B cell (primary cell): ENCODE measurements at regions not wholly inside any gene's neighbourhood (a gene's known extent, or its start where the extent isn't known, plus 50 kb on each side); places are given as distances from the start of the nearest gene placed in this dataset.

Experiments
- ATAC-seq: fragments of 200-7000 bp; cut with Tn5 transposase; one replicate; pipeline ENCODE4 v1.10.0; 2021; ENCODE audit warnings: low read depth, mild to moderate bottlenecking, moderate number of reproducible peaks, moderate library complexity
- CTCF ChIA-PET: fragments of 350-600 bp; sonication (Branson Sonifier 250); formaldehyde crosslinking; loops from one replicate; lab custom pipeline; 2021; ENCODE audit warnings: antibody characterized with exemption, inconsistent platforms; lab: Charles Lee
- POLR2A ChIA-PET: fragments of 350-600 bp; sonication (Branson Sonifier 250); formaldehyde crosslinking; loops from one replicate; lab custom pipeline; 2021; ENCODE audit warnings: antibody characterized with exemption; lab: Charles Lee
- DNase-seq: peaks from one replicate; pipeline ENCODE4 v3.0.0; 2013
- H2AFZ ChIP-seq: 2 replicates; pipeline ENCODE4 v1.6.1; 2012; ENCODE audit warnings: mild to moderate bottlenecking, low read depth, low read length; ENCODE audit not compliant: insufficient read depth, poor library complexity, severe bottlenecking
- H3K27ac ChIP-seq, 2 donors: 1 replicate in 1 of 2; 2 replicates in 1 of 2; pipeline ENCODE4 v1.5.1; 2012 to 2013; ENCODE audit warnings: low read length in 2 of 2, mild to moderate bottlenecking in 2 of 2, moderate library complexity in 1 of 2
- H3K27me3 ChIP-seq, 4 experiments: fragments of 200-600 bp in 1 of 4; sonication (generic) in 1 of 4; replicated peaks in 1 of 4; 1 replicate in 2 of 4; 2 replicates in 2 of 4; pipeline versions ENCODE4 v1.6.1 to v1.7.0; 2013 to 2016; ENCODE audit warnings: low read length in 3 of 4, mild to moderate bottlenecking in 2 of 4, mixed read lengths in 1 of 4, moderate library complexity in 1 of 4; ENCODE audit not compliant: insufficient read depth in 4 of 4, control insufficient read depth in 3 of 4; ENCODE audit errors: control extremely low read depth in 1 of 4
- H3K36me3 ChIP-seq, 2 experiments: replicated peaks in 1 of 2; 1 replicate in 1 of 2; 2 replicates in 1 of 2; pipeline versions ENCODE4 v1.6.1 to v1.7.1; 2013; ENCODE audit warnings: low read length in 1 of 2; ENCODE audit not compliant: insufficient read depth in 2 of 2, control insufficient read depth in 1 of 2; ENCODE audit errors: control extremely low read depth in 1 of 2, extremely low read depth in 1 of 2
- H3K4me1 ChIP-seq, 2 donors: fragments of 200-600 bp in 1 of 2; sonication (generic) in 1 of 2; 1 replicate in 1 of 2; 2 replicates in 1 of 2; pipeline versions ENCODE4 v1.5.1 to v1.6.1; 2013 to 2017; ENCODE audit warnings: low read length in 2 of 2; ENCODE audit not compliant: control insufficient read depth in 2 of 2, insufficient read depth in 2 of 2
- H3K4me2 ChIP-seq: replicated peaks from 2 replicates; pipeline ENCODE3; 2012; ENCODE audit warnings: mild to moderate bottlenecking, low read depth, low read length; ENCODE audit not compliant: poor library complexity, severe bottlenecking
- H3K4me3 ChIP-seq, 5 experiments: fragments of 200-600 bp in 1 of 5; sonication (generic) in 1 of 5; 1 replicate in 3 of 5; 2 replicates in 2 of 5; pipeline versions ENCODE4 v1.5.1 to v1.7.0; 2011 to 2016; ENCODE audit warnings: low read length in 4 of 5, mild to moderate bottlenecking in 4 of 5, low read depth in 2 of 5, control low read depth in 1 of 5, moderate library complexity in 1 of 5; ENCODE audit not compliant: insufficient read depth in 1 of 5; ENCODE audit errors: control extremely low read depth in 1 of 5, extremely low read depth in 1 of 5
- H3K79me2 ChIP-seq: fragments of 200-600 bp; sonication (generic); one replicate; pipeline ENCODE4 v1.6.0; 2016; ENCODE audit warnings: low read length; ENCODE audit not compliant: control insufficient read depth, insufficient read depth
- H3K9ac ChIP-seq: fragments of 200-600 bp; sonication (generic); 2 replicates; pipeline ENCODE4 v1.6.1; 2017; ENCODE audit warnings: mild to moderate bottlenecking, low read length, moderate library complexity
- H3K9me3 ChIP-seq, 3 donors: one replicate each; pipeline versions ENCODE4 v1.6.1 to v1.7.1; 2013; ENCODE audit warnings: low read length in 2 of 3; ENCODE audit not compliant: control insufficient read depth in 2 of 3, insufficient read depth in 1 of 3; ENCODE audit errors: control extremely low read depth in 1 of 3
- H4K20me1 ChIP-seq: 2 replicates; pipeline ENCODE4 v1.6.0; 2012; ENCODE audit warnings: mild to moderate bottlenecking, low read length; ENCODE audit not compliant: insufficient read depth, control insufficient read depth, poor library complexity, severe bottlenecking
- H3K27ac Mint-ChIP-seq: one replicate; pipeline ENCODE4 v1.8.0; 2021; ENCODE audit warnings: mixed read lengths
- H3K27me3 Mint-ChIP-seq: one replicate; pipeline ENCODE4 v1.8.0; 2021; ENCODE audit warnings: mixed read lengths
- H3K4me1 Mint-ChIP-seq: one replicate; pipeline ENCODE4 v1.8.0; 2021; ENCODE audit warnings: mixed read lengths
- H3K4me3 Mint-ChIP-seq: one replicate; pipeline ENCODE4 v1.8.0; 2021; ENCODE audit warnings: mixed read lengths
- H3K9me3 Mint-ChIP-seq: one replicate; pipeline ENCODE4 v1.8.0; 2022; ENCODE audit warnings: mixed read lengths; ENCODE audit not compliant: insufficient read depth
- EZH2 ChIP-seq: IDR thresholded peaks from 2 replicates; pipeline ENCODE4 v1.6.1; 2012; ENCODE audit warnings: borderline replicate concordance, low read depth, mild to moderate bottlenecking, moderate library complexity, low read length; ENCODE audit not compliant: insufficient read depth, poor library complexity, severe bottlenecking
- WGBS: methylation state at CpG from one replicate; pipeline ENCODE4 v1.1.5; 2013; ENCODE audit warnings: missing lambda C conversion rate; ENCODE audit not compliant: insufficient coverage; 5-methylcytosine and 5-hydroxymethylcytosine counted together
- intact Hi-C: fragments of 100-400 bp; cut with micrococcal nuclease; formaldehyde crosslinking; loops from one replicate; pipeline ENCODE4 v1.10.0; 2022
- TF ChIP-seq, protein P1 (sequence below): fragments of 200-600 bp; IDR thresholded peaks from one replicate; pipeline ENCODE4 v1.8.0; 2022; ENCODE audit warnings: antibody characterized with exemption, mild to moderate bottlenecking

- ATAC-seq, result no peak
- Histone ChIP-seq H3K27ac (no peak overlapping the region), H3K27me3 (no peaks in the 10 kb centered on the region), H3K9me3 (peaks cover 0 to 2% (median 0%) of the 10 kb centered on the region in 3 donors), H2AFZ (no peak overlapping the region), H4K20me1 (no peaks in the 10 kb centered on the region), H3K4me2 (no peak overlapping the region), H3K4me1 (no peaks in the 10 kb centered on the region), H3K36me3 (no peaks in the 10 kb centered on the region), H3K4me3 (no peak overlapping the region), H3K79me2 (no peaks in the 10 kb centered on the region), H3K9ac (no peak overlapping the region)
- Mint-ChIP-seq H3K4me3 (no peak overlapping the region), H3K27ac (no peak overlapping the region), H3K4me1 (no peaks in the 10 kb centered on the region), H3K27me3 (no peaks in the 10 kb centered on the region), H3K9me3 (no peaks in the 10 kb centered on the region)
- CTCF ChIA-PET, result no interaction called here
- TF ChIP-seq, protein P1, sequence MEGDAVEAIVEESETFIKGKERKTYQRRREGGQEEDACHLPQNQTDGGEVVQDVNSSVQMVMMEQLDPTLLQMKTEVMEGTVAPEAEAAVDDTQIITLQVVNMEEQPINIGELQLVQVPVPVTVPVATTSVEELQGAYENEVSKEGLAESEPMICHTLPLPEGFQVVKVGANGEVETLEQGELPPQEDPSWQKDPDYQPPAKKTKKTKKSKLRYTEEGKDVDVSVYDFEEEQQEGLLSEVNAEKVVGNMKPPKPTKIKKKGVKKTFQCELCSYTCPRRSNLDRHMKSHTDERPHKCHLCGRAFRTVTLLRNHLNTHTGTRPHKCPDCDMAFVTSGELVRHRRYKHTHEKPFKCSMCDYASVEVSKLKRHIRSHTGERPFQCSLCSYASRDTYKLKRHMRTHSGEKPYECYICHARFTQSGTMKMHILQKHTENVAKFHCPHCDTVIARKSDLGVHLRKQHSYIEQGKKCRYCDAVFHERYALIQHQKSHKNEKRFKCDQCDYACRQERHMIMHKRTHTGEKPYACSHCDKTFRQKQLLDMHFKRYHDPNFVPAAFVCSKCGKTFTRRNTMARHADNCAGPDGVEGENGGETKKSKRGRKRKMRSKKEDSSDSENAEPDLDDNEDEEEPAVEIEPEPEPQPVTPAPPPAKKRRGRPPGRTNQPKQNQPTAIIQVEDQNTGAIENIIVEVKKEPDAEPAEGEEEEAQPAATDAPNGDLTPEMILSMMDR, result no peak
- TF ChIP-seq EZH2, result no peak
- WGBS, result 100% methylated on average over 1 of the region's 4 CpGs
- intact Hi-C loops, result no loop called here
- POLR2A ChIA-PET, result no interaction called here
- DNase-seq, result no peak
Observed at GRCh38 chr11:104328512-104328907, 164.6 kb upstream of the PDGFD start.

GRCh38 chr11:104327861-104328511 is 164.0 kb upstream of the PDGFD start:
- H3K4me1 ChIP-seq, result no peaks in the 10 kb centered on the region
- DNase-seq, result no peak
- TF ChIP-seq, protein P1, result no peak
- TF ChIP-seq EZH2, result no peak
- Mint-ChIP-seq H3K4me1 (no peaks in the 10 kb centered on the region), H3K27ac (no peak overlapping the region), H3K27me3 (no peaks in the 10 kb centered on the region), H3K4me3 (no peak overlapping the region), H3K9me3 (no peaks in the 10 kb centered on the region)
- no peaks in the 10 kb centered on the region for H4K20me1 ChIP-seq
- no peaks in the 10 kb centered on the region for H3K79me2 ChIP-seq
- intact Hi-C loops, result no loop called here
- no peak overlapping the region for H3K4me2 ChIP-seq
- no peak for ATAC-seq
- peaks cover 0 to 2% (median 0%) of the 10 kb centered on the region in 3 donors for H3K9me3 ChIP-seq
- no peak overlapping the region for H3K27ac ChIP-seq
- no peak overlapping the region for H2AFZ ChIP-seq
- H3K36me3 ChIP-seq, result no peaks in the 10 kb centered on the region
- no peak overlapping the region for H3K4me3 ChIP-seq
- no peaks in the 10 kb centered on the region for H3K27me3 ChIP-seq
- POLR2A ChIA-PET, result no interaction called here
- WGBS, result 87% methylated on average over 5 of the region's 6 CpGs
- CTCF ChIA-PET, result no interaction called here
- no peak overlapping the region for H3K9ac ChIP-seq
